ENCODE measurements at regions not wholly inside any gene's neighbourhood (a gene's known extent, or its start where the extent isn't known, plus 50 kb on each side); places are given as distances from the start of the nearest gene placed in this dataset.
"Not testable (repeated sequence)": the region's sequence is repeated elsewhere in the genome, so short reads cannot be mapped to it uniquely, and the experiment has no call there.

- DNase-seq (ENCODE audit: low read depth): no peak
These were observed 273.0 kb upstream of the NFIA start for GRCh38 chr1:60809204-60809980.

- DNase-seq (ENCODE audit: low read depth): no peak
These were observed 273.7 kb upstream of the NFIA start for GRCh38 chr1:60808676-60809075.

GRCh38 chr1:60802884-60803283 lies 279.5 kb upstream of the NFIA start:
- no peak for DNase-seq (ENCODE audit: low read depth)

- DNase-seq (ENCODE audit: low read depth): no peak
These were observed 285.0 kb upstream of the NFIA start for GRCh38 chr1:60797351-60797750.

DNA sequence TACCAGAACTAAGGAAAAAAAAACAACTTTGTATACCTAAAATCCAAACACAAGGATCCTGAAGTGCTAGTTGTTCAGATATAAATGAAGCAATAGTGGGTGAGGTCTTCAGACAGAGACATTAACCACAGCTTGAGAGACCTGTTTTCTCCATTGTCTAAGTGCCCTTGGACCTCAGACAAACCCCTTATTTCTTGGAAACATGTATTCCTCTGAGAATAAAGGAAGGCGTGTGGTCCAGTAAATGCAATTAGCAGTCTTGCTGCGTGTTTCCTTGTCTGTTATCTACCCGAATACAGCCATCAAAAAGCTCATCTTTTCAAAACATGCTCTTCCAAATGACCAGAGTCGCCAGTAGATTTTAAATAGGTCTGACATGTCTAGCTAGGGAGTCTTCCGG lies 291.1 kb upstream of the NFIA start:
- DNase-seq (ENCODE audit: low read depth): no peak

GRCh38 chr1:60773099-60773498 lies 309.3 kb upstream of the NFIA start:
- DNase-seq (ENCODE audit: low read depth): not testable (repeated sequence)

DNA sequence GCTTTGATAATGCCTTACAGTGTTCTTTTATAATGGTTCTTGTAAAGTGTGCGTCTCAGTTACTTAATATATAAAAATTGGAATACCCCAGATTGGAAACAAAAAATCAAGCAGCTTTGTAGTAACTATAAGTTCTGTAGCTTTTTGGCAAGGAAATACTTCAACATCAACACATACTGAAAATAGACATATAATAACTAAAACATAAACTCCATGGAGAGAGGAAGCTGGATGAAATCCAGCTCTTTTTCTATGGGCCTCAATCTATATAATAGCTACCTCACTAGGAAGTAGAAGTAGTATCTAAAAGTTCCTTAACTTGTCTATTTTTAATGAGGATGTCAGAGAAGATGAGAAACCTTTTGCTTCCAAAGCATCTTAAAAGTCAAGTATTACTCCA lies 313.3 kb upstream of the NFIA start:
- DNase-seq (ENCODE audit: low read depth): no peak

- no peak for DNase-seq (ENCODE audit: low read depth)
These were observed 317.2 kb upstream of the NFIA start for GRCh38 chr1:60765204-60765603.

DNA sequence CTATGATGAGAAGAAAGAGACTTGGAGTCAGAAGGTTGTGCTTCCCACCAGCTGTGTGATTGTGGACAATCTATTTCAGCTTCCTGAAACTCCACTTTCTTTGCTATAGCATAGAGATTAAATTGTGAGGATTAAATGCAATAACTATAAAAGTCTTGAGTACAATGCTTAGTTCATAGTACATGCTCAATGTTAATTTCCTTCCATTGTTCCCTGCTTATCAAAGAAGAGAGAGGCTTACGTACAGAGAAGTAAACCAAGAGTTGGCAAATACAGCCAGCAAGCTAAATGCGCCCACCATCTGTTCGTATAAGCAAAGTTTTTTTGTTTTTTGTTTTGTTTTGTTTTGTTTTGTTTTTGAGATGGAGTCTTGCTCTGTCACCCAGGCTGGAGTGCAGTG lies 317.9 kb upstream of the NFIA start:
- no peak for DNase-seq (ENCODE audit: low read depth)

GRCh38 chr1:60763741-60764140 lies 318.6 kb upstream of the NFIA start:
- DNase-seq (ENCODE audit: low read depth): no peak

DNA sequence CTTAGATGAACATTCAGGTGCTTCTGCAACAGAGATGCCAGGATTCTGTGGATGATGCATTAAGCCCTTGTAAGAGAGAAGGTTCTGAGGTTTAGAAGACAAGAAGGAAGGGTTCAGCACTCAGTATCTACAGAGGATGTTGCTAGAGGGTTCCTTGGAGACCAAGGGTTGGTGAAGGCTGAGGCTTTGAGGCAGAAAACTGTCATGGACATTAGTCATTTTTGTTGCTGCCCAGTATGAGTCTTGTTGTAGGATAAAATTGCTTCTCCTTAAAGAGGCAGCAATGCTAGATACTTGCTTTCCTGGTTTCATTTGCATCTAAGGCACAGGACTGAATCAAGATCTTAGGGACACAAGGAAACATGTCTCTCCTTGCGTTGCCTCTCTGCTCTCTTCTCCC lies 319.4 kb upstream of the NFIA start:
- DNase-seq (ENCODE audit: low read depth): no peak

GRCh38 chr1:60762176-60762575 lies 320.2 kb upstream of the NFIA start:
- DNase-seq (ENCODE audit: low read depth): no peak

DNA sequence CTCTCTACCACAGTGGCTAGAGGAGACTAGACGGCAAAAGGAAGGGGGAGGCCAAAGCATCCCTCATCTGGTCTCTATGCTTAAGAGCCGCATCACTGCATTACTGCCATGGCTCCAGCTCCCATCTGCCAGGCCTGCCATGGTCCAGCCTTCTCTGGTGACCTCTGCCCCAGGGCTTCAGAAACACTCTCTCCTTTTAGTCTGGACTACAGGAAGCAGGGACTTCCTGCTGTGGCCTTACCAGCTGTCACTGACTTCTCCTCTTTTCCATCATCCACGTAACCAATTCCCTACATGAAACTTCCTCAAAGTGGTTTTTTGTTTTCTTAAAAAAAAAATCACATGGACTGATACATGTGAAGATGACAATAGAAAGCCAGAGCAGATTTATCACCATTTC lies 323.1 kb upstream of the NFIA start:
- no peak for DNase-seq (ENCODE audit: low read depth)

- no peak for DNase-seq (ENCODE audit: low read depth)
These were observed 324.9 kb upstream of the NFIA start for GRCh38 chr1:60757485-60757884.

GRCh38 chr1:60753036-60753900 lies 329.1 kb upstream of the NFIA start:
- no peak for DNase-seq (ENCODE audit: low read depth)

- no peak for DNase-seq (ENCODE audit: low read depth)
These were observed 331.1 kb upstream of the NFIA start for GRCh38 chr1:60751306-60751705.

- no peak for DNase-seq (ENCODE audit: low read depth)
These were observed 335.0 kb upstream of the NFIA start for GRCh38 chr1:60747353-60747752.

DNA sequence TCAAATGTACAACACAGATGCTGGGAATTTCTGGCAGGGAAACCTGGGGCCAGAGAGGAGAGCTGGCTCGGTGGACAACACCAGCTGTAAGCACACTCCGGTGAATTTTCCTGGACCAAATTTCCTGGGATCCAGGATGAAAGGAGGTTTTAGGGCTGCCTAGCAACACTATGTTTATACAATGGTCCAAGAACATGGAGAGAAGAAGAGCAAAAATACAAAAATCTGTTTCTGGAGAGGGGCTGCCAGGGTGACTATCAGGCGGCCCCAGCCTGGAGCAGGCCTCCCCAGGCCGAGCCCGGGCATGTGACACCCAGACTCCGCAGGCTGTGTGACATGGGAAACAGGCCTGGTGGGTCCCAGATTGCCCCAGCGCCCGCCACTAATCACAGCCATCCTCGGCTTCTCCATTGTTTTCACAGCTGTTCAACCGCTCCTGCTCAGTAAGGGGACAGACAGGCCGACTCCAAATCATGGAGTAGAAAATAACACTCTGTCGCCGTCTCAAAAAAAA lies 336.0 kb upstream of the NFIA start:
- DNase-seq (ENCODE audit: low read depth): no peak

- no peak for DNase-seq (ENCODE audit: low read depth)
These were observed 336.9 kb upstream of the NFIA start for GRCh38 chr1:60745484-60745883.

DNA sequence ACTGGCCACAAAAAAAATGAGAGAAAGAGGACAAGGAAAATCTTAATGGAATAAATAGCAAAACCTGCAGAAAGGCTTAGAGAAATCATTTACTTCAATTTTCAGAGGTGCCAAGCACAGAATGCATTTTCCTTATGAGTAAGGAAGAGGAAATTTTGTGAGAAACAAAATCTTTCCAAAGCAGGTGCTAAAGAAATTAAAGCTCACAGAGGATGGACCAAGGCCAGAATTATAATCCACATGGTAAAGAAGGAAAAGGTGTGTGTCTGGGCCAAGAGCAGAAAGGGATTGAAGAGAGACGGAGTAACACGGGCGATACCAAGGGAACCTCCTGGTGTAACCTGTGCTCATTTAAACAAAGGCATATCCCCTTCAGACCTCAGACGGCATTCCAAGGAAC lies 340.0 kb upstream of the NFIA start:
- no peak for DNase-seq (ENCODE audit: low read depth)

- no peak for DNase-seq (ENCODE audit: low read depth)
These were observed 342.2 kb upstream of the NFIA start for GRCh38 chr1:60740154-60740553.

DNA sequence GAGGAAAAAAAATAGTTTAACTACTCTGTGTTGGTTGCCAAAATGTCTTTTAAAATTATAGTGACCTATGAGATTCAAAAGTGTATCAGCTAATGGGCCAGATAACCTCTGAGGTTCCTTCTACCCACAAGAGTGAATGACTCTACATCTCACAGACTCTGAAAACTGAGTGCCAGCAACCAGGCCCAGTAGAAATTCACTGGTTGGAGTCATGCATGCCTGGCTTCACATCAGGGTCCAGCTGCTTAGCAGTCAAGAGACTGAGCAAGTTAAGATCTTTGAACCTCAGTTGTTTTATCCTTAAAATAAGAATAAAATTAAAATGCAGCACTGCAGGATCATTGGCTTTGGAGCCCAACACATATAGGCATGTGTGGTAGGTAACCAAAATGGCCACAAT lies 342.6 kb upstream of the NFIA start:
- DNase-seq (ENCODE audit: low read depth): no peak

- no peak for DNase-seq (ENCODE audit: low read depth)
These were observed 349.4 kb upstream of the NFIA start for GRCh38 chr1:60732977-60733401.

Measured in stimulated activated CD8-positive, alpha-beta memory T cell treated with anti-CD3 and anti-CD28 coated beads, Interleukin-4, amount 100 ng/mL, for 24 hours (primary cell).